ENCODE measurements at regions not wholly inside any gene's neighbourhood (a gene's known extent, or its start where the extent isn't known, plus 50 kb on each side); places are given as distances from the start of the nearest gene placed in this dataset.

- no peak overlapping the region for H3K4me2 ChIP-seq (ENCODE audit: low read depth, low read length)
- ChIA-PET CTCF (ENCODE audit: low intra/inter-chr PET ratio, low total read pairs) (no interaction called here), POLR2A (no interaction called here)
- no peaks in the 10 kb centered on the region for H3K79me2 ChIP-seq (ENCODE audit: insufficient read depth, low read length)
- H4K20me1 ChIP-seq (ENCODE audit: insufficient read depth, low read length), result no peaks in the 10 kb centered on the region
- 24% methylated on average over 2 of the region's 2 CpGs for WGBS (ENCODE audit: low lambda C conversion rate)
- ATAC-seq (no peak), DNase-seq (ENCODE audit: low spot score) (no peak), FAIRE-seq (no peak)
- H3K9ac ChIP-seq (ENCODE audit: insufficient read depth, low read depth, low read length), result no peak overlapping the region
- no peaks in the 10 kb centered on the region for H3K27me3 ChIP-seq (ENCODE audit: control insufficient read depth in 1 of 2, insufficient read depth in 2 of 2, low read length in 2 of 2)
- no peak overlapping the region for H3K27ac ChIP-seq (ENCODE audit: extremely low read length, insufficient read depth, low read length)
- H3K4me1 ChIP-seq (ENCODE audit: insufficient read depth, low read length), result peaks cover 11% of the 10 kb centered on the region
- H3K4me3 ChIP-seq (replicated peaks in 1 of 3; ENCODE audit: insufficient read depth in 1 of 3, low read depth in 2 of 3, low read length in 3 of 3), result no peak overlapping the region
- H2AFZ ChIP-seq (ENCODE audit: low read length), result no peak overlapping the region
- no peaks in the 10 kb centered on the region for H3K36me3 ChIP-seq (replicated peaks in 1 of 2; ENCODE audit: control insufficient read depth in 1 of 2, insufficient read depth in 2 of 2, low read length in 2 of 2)
- TF ChIP-seq ZNF780A (CRISPR knock-in tag; IDR thresholded peaks at IDR 0.05) (no peak), ZNF264 (CRISPR knock-in tag; IDR thresholded peaks at IDR 0.05) (no peak), MIER3 (CRISPR knock-in tag; IDR thresholded peaks at IDR 0.05; ENCODE audit: borderline replicate concordance) (no peak), ZNF746 (CRISPR knock-in tag; IDR thresholded peaks at IDR 0.05) (no peak), GRHL1 (CRISPR knock-in tag; conservative IDR thresholded peaks at IDR 0.05) (no peak), ZNF766 (CRISPR knock-in tag; IDR thresholded peaks at IDR 0.05; ENCODE audit: borderline replicate concordance) (no peak), EP300 (IDR thresholded peaks at IDR 0.05; ENCODE audit: low read depth in 2 of 2, low read length in 2 of 2) (no peak), EP300 (CRISPR knock-in tag; IDR thresholded peaks at IDR 0.05; ENCODE audit: borderline replicate concordance) (no peak), ZNF749 (CRISPR knock-in tag; IDR thresholded peaks at IDR 0.05; ENCODE audit: borderline replicate concordance) (no peak), ZBTB1 (CRISPR knock-in tag; IDR thresholded peaks at IDR 0.05; ENCODE audit: borderline replicate concordance) (no peak), RAD51 (IDR thresholded peaks at IDR 0.05; ENCODE audit: borderline replicate concordance) (no peak), ZNF839 (CRISPR knock-in tag; IDR thresholded peaks at IDR 0.05; ENCODE audit: borderline replicate concordance) (no peak), POLR2AphosphoS2 (IDR thresholded peaks at IDR 0.05; ENCODE audit: low read depth, low read length) (no peak), RNF2 (conservative IDR thresholded peaks at IDR 0.05; ENCODE audit: low read depth) (no peak), SIX1 (CRISPR knock-in tag; IDR thresholded peaks at IDR 0.05; ENCODE audit: borderline replicate concordance) (no peak)
- TF ChIP-seq, protein P1, sequence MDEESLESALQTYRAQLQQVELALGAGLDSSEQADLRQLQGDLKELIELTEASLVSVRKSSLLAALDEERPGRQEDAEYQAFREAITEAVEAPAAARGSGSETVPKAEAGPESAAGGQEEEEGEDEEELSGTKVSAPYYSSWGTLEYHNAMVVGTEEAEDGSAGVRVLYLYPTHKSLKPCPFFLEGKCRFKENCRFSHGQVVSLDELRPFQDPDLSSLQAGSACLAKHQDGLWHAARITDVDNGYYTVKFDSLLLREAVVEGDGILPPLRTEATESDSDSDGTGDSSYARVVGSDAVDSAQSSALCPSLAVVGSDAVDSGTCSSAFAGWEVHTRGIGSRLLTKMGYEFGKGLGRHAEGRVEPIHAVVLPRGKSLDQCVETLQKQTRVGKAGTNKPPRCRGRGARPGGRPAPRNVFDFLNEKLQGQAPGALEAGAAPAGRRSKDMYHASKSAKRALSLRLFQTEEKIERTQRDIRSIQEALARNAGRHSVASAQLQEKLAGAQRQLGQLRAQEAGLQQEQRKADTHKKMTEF (CRISPR knock-in tag; IDR thresholded peaks at IDR 0.05), result no peak
- intact Hi-C loops (cut with micrococcal nuclease; ENCODE audit: unreplicated experiment) (no loop called here), in situ Hi-C loops (cut with HindIII; ENCODE audit: extremely low pct_ligation_motif_present, low pct_unique_long_range_greater_than_20kb) (no loop called here)
- no peaks in the 10 kb centered on the region for H3K9me3 ChIP-seq (ENCODE audit: low read length)
- BruUV-seq (replicated peaks), result no TSS peak
These were observed 249.9 kb downstream of the BCAT1 start for GRCh38 chr12:24698972-24699371.

All from HepG2 (cell line).